ENCODE measurements at regions not wholly inside any gene's neighbourhood (a gene's known extent, or its start where the extent isn't known, plus 50 kb on each side); places are given as distances from the start of the nearest gene placed in this dataset.

DNA sequence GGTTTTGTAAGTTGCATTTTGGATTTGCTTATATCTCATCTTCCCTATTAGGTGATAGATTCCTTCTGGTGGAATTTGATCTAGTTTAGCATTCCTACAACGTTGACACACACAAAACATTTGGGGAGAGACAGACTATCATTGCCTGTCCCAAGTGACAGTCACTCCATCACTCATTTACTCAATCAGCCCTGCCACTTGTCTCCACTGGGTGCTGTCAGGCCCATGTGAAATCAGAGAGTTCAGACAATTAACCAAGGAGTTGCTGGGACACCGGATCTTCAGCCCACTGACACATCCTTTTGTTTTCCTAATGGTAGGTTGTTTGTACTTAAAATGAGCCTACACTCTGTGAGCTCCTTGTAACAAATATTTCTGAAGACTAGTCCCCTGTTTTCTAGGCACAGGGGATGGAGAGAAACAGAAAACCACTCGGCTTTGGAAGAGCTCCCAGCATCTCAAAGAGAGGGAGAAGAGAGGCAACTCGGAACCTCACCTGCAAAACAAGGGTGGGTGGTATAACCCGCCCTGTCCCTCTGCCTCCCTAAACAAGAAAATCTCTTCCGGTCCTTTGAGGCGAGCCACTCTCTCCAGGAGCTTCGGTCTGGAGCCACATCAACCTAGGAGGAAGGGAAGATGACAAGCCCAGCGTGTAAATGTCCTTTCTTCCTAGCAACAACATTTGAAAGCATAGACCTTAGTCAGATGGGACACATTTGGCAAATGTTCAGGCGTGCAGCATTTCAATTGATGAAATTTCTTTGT is 440.9 kb upstream of the KLF12 start:
- TF ChIP-seq POLR2A (IDR thresholded peaks at IDR 0.05; ENCODE audit: low read length) (no peak), GATA1 (IDR thresholded peaks at IDR 0.05; ENCODE audit: low read depth, low read length) (no peak)

All from erythroblast (primary cell).